ENCODE measurements at regions not wholly inside any gene's neighbourhood (a gene's known extent, or its start where the extent isn't known, plus 50 kb on each side); places are given as distances from the start of the nearest gene placed in this dataset.
A peak's percentile ranks its signal among the peaks of the same experiment; 100 is the strongest.

- DNase-seq = no peak
- H3K4me3 ChIP-seq = no peak overlapping the region
- no peaks in the 10 kb centered on the region for H3K36me3 ChIP-seq
- no peak overlapping the region for H3K27ac ChIP-seq
- TF ChIP-seq POLR2A (IDR thresholded peaks at IDR 0.05) (no peak), CTCF (IDR thresholded peaks at IDR 0.05) (no peak)
- no peaks in the 10 kb centered on the region for H3K27me3 ChIP-seq
- intact Hi-C loops (cut with DNase I; ENCODE audit: low total_unique reads) = no loop called here
- H3K4me1 ChIP-seq = no peaks in the 10 kb centered on the region
- no peaks in the 10 kb centered on the region for H3K9me3 ChIP-seq
Measured at GRCh38 chr5:71886406-71886805, 167.3 kb downstream of the CARTPT start.

- H3K27ac ChIP-seq = no peak overlapping the region
- H3K4me1 ChIP-seq = no peaks in the 10 kb centered on the region
- TF ChIP-seq POLR2A (IDR thresholded peaks at IDR 0.05) (no peak), CTCF (IDR thresholded peaks at IDR 0.05) (no peak)
- no peaks in the 10 kb centered on the region for H3K36me3 ChIP-seq
- no peak overlapping the region for H3K4me3 ChIP-seq
- H3K9me3 ChIP-seq = no peaks in the 10 kb centered on the region
- no peaks in the 10 kb centered on the region for H3K27me3 ChIP-seq
- DNase-seq = no peak
- intact Hi-C loops (cut with DNase I; ENCODE audit: low total_unique reads) = no loop called here
Measured at GRCh38 chr5:71887680-71888079, 168.6 kb downstream of the CARTPT start.

- intact Hi-C loops (cut with DNase I; ENCODE audit: low total_unique reads) = no loop called here
- TF ChIP-seq POLR2A (IDR thresholded peaks at IDR 0.05) (no peak), CTCF (IDR thresholded peaks at IDR 0.05) (no peak)
- no peaks in the 10 kb centered on the region for H3K9me3 ChIP-seq
Measured at GRCh38 chr5:71891406-71891805, 172.3 kb downstream of the CARTPT start.

GRCh38 chr5:71891856-71892255 is 172.8 kb downstream of the CARTPT start:
- H3K4me1 ChIP-seq = no peaks in the 10 kb centered on the region
- intact Hi-C loops (cut with DNase I; ENCODE audit: low total_unique reads) = no loop called here
- no peaks in the 10 kb centered on the region for H3K36me3 ChIP-seq
- TF ChIP-seq POLR2A (IDR thresholded peaks at IDR 0.05) (no peak), CTCF (IDR thresholded peaks at IDR 0.05) (no peak)
- no peak for DNase-seq
- H3K4me3 ChIP-seq = no peak overlapping the region
- no peaks in the 10 kb centered on the region for H3K9me3 ChIP-seq
- H3K27ac ChIP-seq = peak overlapping the region; percentile 18 to 29
- H3K27me3 ChIP-seq = no peaks in the 10 kb centered on the region

More at GRCh38 chr5:71891406-71891805, 172.3 kb downstream of the CARTPT start:
- H3K27ac ChIP-seq = no peak overlapping the region
- no peak overlapping the region for H3K4me3 ChIP-seq
- no peaks in the 10 kb centered on the region for H3K4me1 ChIP-seq
- DNase-seq = no peak
- H3K36me3 ChIP-seq = no peaks in the 10 kb centered on the region
- H3K27me3 ChIP-seq = no peaks in the 10 kb centered on the region

- Histone ChIP-seq H3K27me3 (no peaks in the 10 kb centered on the region), H3K27ac (peak overlapping the region; percentile 18 to 29), H3K36me3 (no peaks in the 10 kb centered on the region), H3K4me1 (no peaks in the 10 kb centered on the region), H3K9me3 (no peaks in the 10 kb centered on the region), H3K4me3 (no peak overlapping the region)
- no peak for DNase-seq
- intact Hi-C loops (cut with DNase I; ENCODE audit: low total_unique reads) = no loop called here
- TF ChIP-seq POLR2A (IDR thresholded peaks at IDR 0.05) = no peak
- TF ChIP-seq CTCF (IDR thresholded peaks at IDR 0.05) = no peak
Measured at GRCh38 chr5:71892641-71893365, 173.7 kb downstream of the CARTPT start.
